ENCODE measurements at regions not wholly inside any gene's neighbourhood (a gene's known extent, or its start where the extent isn't known, plus 50 kb on each side); places are given as distances from the start of the nearest gene placed in this dataset.

- no peak for DNase-seq (ENCODE audit: low read depth in 3 of 3, low spot score in 2 of 3)
These were observed 308.2 kb downstream of the TOX3 start for GRCh38 chr16:52238710-52239109.

- DNase-seq (ENCODE audit: low read depth in 3 of 3, low spot score in 2 of 3): no peak
These were observed 309.1 kb downstream of the TOX3 start for GRCh38 chr16:52237823-52238222.

- no peak for DNase-seq (ENCODE audit: low read depth in 3 of 3, low spot score in 2 of 3)
These were observed 311.8 kb downstream of the TOX3 start for GRCh38 chr16:52235186-52235585.

DNA sequence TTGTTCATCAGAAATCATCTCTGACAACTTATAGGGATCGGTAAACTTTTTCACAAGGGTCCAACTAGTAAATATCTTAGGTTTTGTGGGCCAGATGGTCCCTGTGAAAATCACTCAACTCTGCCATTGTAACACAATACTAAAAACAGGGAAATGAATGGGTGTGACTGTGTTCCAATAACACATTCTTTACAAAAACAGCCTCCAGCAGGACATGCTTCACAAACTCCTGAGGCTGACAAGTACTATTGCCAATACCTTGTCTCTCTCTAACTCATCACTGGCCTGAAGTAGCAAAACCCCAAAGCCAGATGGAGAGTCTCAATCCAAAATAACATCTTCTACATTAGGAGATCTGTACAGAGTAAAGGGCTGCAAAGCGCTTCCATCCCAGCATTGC lies 312.3 kb downstream of the TOX3 start:
- DNase-seq (ENCODE audit: low read depth in 3 of 3, low spot score in 2 of 3): no peak

DNA sequence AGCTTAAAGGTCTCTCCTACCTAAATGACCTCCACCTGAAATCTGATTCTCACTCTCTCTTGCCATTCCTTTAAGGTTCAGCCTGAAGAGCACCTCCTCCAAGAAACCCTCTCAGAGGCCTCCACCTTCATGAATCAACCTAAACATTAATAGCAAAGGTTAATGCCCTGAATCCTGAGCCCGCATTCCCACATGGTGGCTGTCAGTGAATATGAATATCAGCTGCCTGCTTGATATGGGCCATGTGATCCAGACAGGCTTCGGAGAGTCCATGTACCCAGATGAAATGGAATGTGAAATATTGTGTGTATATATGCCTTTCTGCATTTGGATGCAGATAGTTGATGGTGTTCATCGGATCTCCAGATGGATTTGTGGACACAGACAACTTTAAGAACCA lies 317.5 kb downstream of the TOX3 start:
- DNase-seq (ENCODE audit: low read depth in 3 of 3, low spot score in 2 of 3): no peak

GRCh38 chr16:52227851-52228250 lies 319.1 kb downstream of the TOX3 start:
- DNase-seq (ENCODE audit: low read depth in 3 of 3, low spot score in 2 of 3): no peak

DNA sequence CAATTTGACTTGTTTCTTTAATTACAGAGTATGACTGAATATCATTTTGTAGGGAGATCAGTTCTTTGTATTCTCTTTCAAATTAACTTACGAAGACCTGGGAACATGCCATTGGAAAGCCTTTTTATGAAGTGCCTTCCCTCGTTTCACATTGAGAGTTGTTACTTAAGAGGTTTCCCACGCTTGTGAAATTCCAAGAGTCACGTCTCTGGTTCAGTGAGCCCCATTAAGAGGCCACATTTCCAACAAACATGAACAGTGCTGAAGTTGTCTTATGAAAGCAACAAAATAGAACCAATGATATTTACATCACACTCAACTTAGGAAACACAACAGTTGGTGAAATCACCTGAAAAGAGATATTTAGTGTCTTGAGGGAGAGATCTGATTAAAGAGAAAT lies 334.1 kb downstream of the TOX3 start:
- DNase-seq (ENCODE audit: low read depth in 3 of 3, low spot score in 2 of 3): no peak

DNA sequence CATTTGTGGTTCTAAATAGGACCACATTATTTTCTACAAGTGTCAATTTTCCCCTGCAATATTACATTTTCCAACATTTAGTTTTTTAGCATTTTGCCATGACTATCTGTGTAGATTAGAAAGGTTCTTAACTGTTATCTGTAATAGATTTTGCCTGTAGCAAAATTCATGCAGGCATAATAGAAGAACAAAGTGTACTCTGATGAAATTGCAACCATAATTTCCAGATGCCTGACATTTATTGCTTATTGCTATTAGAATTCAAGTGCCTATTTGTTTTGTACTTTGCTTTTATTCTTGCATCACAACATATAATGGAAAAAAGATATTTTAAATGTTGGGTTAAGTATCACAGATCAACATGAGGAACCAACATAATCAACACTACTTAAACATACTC lies 337.7 kb downstream of the TOX3 start:
- no peak for DNase-seq (ENCODE audit: low read depth in 3 of 3, low spot score in 2 of 3)

GRCh38 chr16:52203096-52203495 lies 343.8 kb downstream of the TOX3 start:
- no peak for DNase-seq (ENCODE audit: low read depth in 3 of 3, low spot score in 2 of 3)

DNA sequence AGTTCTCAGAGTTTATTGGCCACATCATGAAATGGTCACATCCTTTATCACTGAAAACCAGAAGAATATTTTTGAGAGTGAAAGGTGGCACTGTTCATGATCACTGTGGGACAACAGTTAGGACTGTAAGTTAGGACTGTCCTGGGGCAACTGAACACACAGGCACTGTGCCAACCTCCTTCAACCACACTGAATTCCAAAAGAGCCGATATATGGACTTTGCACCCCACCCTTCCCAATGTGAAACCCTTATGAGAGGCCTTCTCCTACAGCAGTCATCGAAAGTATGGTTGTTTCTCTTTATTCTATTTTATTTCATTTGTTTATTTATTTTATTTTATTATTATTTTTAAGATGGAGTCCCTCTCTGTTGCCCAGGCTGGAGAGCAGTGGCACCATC lies 353.5 kb downstream of the TOX3 start:
- no peak for DNase-seq (ENCODE audit: low read depth in 3 of 3, low spot score in 2 of 3)

- DNase-seq (ENCODE audit: low read depth in 3 of 3, low spot score in 2 of 3): peak; percentile 57 to 61 (median 58)
These were observed 355.3 kb downstream of the TOX3 start for GRCh38 chr16:52191531-52192134.

GRCh38 chr16:52184336-52184735 lies 362.6 kb downstream of the TOX3 start:
- no peak for DNase-seq (ENCODE audit: low read depth in 3 of 3, low spot score in 2 of 3)

- DNase-seq (ENCODE audit: low read depth in 3 of 3, low spot score in 2 of 3): no peak
These were observed 364.1 kb downstream of the TOX3 start for GRCh38 chr16:52182840-52183239.

GRCh38 chr16:52174168-52174567 lies 372.8 kb downstream of the TOX3 start:
- DNase-seq (ENCODE audit: low read depth in 3 of 3, low spot score in 2 of 3): no peak

DNA sequence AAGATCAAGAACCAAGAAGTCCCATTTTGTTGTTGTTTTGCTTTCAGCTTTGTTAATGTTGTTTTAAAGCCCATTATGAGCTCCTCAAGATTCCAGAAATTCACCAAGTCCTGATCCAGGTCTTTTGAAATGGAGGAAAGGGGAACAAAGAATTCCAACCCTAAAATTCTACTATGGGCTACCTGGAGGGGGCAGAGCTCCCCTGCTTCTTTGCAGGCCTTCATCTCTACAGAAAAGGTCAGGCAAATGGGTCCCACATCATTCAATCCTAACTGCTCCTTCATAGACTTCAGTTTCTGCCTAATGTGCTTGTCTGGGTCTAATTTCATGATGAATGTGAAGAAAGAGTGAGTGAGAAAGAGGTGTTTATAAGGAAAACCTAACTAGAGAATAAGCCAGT lies 375.5 kb downstream of the TOX3 start:
- DNase-seq (ENCODE audit: low read depth in 3 of 3, low spot score in 2 of 3): no peak

DNA sequence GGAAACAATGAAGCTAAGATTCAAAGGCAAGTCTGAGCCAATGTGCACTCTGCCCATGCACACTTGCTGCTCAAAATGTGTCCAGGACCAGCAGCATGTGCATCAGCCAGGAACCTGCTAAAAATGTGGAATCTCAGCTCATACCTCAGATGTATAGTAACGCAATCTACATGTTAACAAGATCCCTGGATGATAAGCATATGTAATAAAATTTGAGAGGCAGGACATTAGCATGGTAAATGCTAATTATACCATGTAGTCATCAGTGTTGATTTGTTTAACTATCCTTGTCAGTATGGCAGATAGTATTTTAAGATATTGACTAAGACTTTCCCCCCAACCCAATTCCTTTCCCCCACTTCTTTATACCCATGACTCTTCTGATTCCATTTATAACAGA lies 379.6 kb downstream of the TOX3 start:
- DNase-seq (ENCODE audit: low read depth in 3 of 3, low spot score in 2 of 3): no peak

- no peak for DNase-seq (ENCODE audit: low read depth in 3 of 3, low spot score in 2 of 3)
These were observed 381.0 kb downstream of the TOX3 start for GRCh38 chr16:52165961-52166360.

GRCh38 chr16:52149003-52149402 lies 397.9 kb downstream of the TOX3 start:
- no peak for DNase-seq (ENCODE audit: low read depth in 3 of 3, low spot score in 2 of 3)

- no peak for DNase-seq (ENCODE audit: low read depth in 3 of 3, low spot score in 2 of 3)
These were observed 405.1 kb downstream of the TOX3 start for GRCh38 chr16:52141871-52142270.

DNA sequence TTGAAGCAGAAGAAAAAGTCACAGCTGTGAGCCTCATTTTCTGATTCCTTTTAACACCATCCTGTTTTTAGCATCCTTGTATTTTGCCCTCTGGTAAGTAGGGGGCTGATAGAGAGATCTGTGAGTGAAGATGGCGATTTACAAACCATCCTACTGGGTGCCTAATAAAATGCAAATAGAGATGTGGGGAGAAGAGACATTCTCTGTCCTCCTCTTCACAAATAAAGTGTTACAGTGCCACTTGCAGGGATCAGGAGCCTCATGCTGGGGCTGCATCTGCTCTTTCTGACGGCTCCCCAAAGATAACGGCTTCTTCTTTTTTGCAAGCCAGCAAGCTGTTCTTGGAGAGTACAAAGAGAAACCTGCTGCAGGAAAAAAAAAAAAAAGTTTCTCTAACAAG lies 418.6 kb downstream of the TOX3 start:
- DNase-seq (ENCODE audit: low read depth in 3 of 3, low spot score in 2 of 3): no peak

- DNase-seq (ENCODE audit: low read depth in 3 of 3, low spot score in 2 of 3): no peak
These were observed 423.1 kb downstream of the TOX3 start for GRCh38 chr16:52123842-52124241.

DNA sequence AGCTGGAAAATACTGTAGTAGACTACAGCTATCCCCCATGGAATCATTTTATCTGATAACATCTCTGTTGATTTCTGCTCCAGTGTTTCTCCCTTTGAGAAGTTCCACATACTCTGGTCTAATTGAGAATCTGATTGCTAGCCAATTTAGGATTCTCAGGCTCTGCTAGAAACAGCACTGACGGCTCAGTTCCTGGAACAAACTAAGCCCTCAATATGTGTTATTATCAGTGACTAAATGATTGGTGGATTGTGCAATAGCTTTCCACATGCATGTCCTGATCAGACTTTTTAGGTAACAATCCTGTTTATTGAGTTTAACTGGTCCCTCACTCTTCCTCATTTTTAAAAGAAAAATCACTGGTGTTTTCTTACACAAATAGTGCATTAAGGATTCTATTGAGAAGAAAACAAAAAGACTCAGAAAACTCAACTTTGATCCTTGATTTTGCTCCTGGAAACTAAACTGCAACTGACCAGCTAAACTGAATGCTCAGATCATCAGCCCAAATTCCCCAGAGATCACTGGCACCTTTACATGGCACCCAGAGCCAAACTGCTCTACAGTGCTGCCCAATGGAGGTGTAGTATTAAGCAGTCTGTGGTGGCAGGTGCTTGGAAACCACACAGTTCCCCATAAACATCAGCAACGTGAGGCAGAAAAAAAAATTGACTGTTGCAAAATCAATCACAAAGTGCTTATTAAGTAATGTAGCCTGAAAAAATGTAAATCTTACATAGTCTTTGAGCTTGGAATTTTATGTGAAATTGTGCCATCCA lies 423.7 kb downstream of the TOX3 start:
- no peak for DNase-seq (ENCODE audit: low read depth in 3 of 3, low spot score in 2 of 3)

DNA sequence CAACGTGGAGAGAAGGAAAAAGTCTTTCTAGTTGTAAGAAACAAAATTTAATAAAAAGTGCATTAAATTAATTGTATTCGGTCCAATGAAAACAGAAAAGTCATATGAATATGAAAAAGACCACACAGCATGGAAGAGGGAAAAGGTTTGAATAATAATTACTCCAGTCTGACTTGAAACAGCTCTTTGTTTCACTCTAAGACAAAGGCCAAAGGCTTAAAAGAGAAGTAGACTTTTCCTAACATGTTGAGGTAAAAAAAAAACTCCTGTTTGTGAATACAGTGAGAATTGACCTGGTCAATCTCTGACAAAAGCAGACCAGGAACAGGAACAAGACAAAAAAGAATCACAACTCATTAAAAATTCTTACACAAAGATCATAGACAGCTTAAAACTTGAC lies 429.8 kb downstream of the TOX3 start:
- DNase-seq (ENCODE audit: low read depth in 3 of 3, low spot score in 2 of 3): no peak
